Skeletal muscle satellite cell (primary cell): ENCODE measurements at regions not wholly inside any gene's neighbourhood (a gene's known extent, or its start where the extent isn't known, plus 50 kb on each side); places are given as distances from the start of the nearest gene placed in this dataset.
"Not testable (repeated sequence)": the region's sequence is repeated elsewhere in the genome, so short reads cannot be mapped to it uniquely, and the experiment has no call there.

Experiments used
- H3K27me3 ChIP-seq: 2 replicates; pipeline ENCODE4 v1.7.0; 2013; ENCODE audit warnings: low read length; ENCODE audit not compliant: control insufficient read depth, insufficient read depth
- H3K36me3 ChIP-seq: 2 replicates; pipeline ENCODE4 v1.7.0; 2013; ENCODE audit warnings: mild to moderate bottlenecking, control low read depth, low read length; ENCODE audit not compliant: insufficient read depth
- H3K4me1 ChIP-seq: 2 replicates; pipeline ENCODE4 v1.7.0; 2013; ENCODE audit warnings: low read length; ENCODE audit not compliant: control insufficient read depth, insufficient read depth
- H3K4me2 ChIP-seq: 2 replicates; pipeline ENCODE4 v1.7.0; 2013; ENCODE audit warnings: mild to moderate bottlenecking, low read length
- H3K4me3 ChIP-seq: 2 replicates; pipeline ENCODE4 v1.7.0; 2013; ENCODE audit warnings: low read length
- H3K9ac ChIP-seq: 2 replicates; pipeline ENCODE4 v1.7.0; 2013; ENCODE audit warnings: mild to moderate bottlenecking, low read depth, low read length, moderate library complexity
- H3K9me3 ChIP-seq: replicated peaks from 2 replicates; pipeline ENCODE4 v1.7.0; 2013; ENCODE audit warnings: mild to moderate bottlenecking, control low read depth, low read length

DNA sequence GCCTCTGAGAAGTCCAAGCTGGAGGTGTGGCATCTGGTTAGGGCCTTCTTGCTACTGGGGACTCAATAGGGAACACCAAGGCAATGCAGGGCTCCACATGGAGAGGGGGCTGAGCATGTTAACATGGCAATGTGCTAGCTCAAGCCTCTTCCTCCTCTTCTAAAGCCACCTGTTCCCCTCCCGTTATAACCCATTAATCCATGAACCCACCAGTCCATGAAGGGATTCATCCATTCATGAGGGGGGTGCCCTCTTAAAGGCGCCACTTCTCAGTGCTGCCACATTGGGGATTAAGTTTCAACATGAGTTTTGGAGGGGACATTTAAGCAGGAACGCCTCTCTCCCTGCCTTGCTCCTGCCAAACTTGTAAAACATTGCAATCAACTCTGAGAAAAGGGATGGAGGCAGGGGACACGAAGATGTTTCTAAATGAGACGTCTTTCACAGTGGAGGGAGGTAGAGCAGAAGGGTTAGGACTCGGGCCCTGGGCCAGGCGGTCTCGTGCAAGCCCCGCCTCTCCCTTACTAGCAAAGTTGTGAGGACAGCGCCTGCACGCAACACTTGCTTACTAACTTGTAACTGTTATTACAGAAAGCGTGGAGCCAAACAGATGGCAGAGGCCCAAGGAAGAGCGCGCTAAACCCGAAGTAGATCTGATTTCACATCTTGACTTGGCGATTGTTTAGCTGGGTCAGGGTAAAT is 118.2 kb upstream of the ZNF516 start:
- H3K36me3 ChIP-seq = no peaks in the 10 kb centered on the region
- H3K27me3 ChIP-seq = peaks cover 20% of the 10 kb centered on the region
- no peak overlapping the region for H3K4me2 ChIP-seq
- H3K4me3 ChIP-seq = no peak overlapping the region
- no peak overlapping the region for H3K9ac ChIP-seq
- peaks cover 3% of the 10 kb centered on the region for H3K4me1 ChIP-seq
- no peaks in the 10 kb centered on the region for H3K9me3 ChIP-seq

- H3K9me3 ChIP-seq, H3K4me2 ChIP-seq, H3K9ac ChIP-seq, H3K4me1 ChIP-seq, H3K36me3 ChIP-seq, H3K4me3 ChIP-seq: not testable (repeated sequence)
- H3K27me3 ChIP-seq = peaks cover 20% of the 10 kb centered on the region
Observed at GRCh38 chr18:76611750-76612045, 116.7 kb upstream of the ZNF516 start.

DNA sequence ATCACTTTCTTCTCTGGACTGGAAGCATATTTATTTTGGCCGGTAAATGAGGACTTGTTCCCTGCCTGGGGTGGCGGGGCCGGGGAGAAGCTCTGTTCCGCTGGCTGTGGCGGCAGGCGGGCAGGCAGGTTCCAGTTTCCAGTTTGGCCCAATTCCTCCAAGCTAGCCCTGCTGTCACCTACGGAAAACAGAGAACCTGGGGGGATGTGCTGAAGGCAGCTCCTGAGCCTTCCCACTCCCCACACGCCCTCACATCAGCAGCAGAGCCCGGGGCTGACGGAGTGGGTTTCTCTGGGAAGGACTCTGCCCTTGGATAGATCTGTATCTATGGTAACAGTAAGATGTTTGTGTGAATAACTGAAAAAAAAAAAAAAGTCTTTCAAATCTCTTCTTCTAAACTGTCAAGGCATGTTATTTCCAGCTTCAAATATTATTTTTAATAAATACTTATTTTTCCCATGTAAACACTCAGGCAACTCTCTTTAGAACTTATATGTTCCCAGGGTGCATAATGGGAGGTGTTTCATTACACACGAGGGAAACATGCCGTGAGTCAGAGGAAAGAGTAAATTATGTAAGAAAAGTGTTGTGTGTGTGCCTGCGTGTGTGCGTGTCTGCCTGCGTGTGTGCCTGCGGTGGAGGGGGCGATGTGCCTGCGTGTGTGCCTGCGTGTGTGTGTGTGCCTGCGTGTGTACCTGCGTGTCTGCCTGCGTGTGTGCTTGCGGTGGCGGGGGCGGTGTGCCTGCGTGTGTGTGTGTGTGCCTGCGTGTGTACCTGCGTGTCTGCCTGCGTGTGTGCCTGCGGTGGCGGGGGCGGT is 116.1 kb upstream of the ZNF516 start:
- H3K27me3 ChIP-seq = peaks cover 20% of the 10 kb centered on the region
- no peak overlapping the region for H3K4me3 ChIP-seq
- peaks cover 3% of the 10 kb centered on the region for H3K4me1 ChIP-seq
- H3K4me2 ChIP-seq = peak overlapping the region; percentile 44
- H3K9me3 ChIP-seq = no peaks in the 10 kb centered on the region
- H3K9ac ChIP-seq = no peak overlapping the region
- H3K36me3 ChIP-seq = no peaks in the 10 kb centered on the region

DNA sequence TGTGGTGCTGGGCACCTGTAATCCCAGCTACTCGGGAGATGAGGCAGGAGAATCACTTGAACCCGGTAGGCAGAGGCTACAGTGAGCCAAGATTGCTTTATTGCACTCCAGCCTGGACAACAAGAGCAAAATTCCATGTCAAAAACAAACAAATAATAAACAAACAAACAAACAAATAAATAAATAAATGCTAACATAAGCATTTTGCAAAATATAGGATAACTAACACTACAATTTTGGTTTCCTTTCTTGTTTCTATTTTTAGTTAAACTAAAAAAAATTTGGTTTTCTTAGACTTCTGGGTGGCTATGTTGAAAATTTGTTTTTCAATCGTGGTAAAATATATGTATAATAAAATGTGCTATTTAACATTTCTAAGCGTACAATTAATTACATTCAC is 115.0 kb upstream of the ZNF516 start:
- no peak overlapping the region for H3K4me2 ChIP-seq
- H3K4me1 ChIP-seq = peaks cover 5% of the 10 kb centered on the region
- no peak overlapping the region for H3K9ac ChIP-seq
- no peak overlapping the region for H3K4me3 ChIP-seq
- no peaks in the 10 kb centered on the region for H3K9me3 ChIP-seq
- peaks cover 13% of the 10 kb centered on the region for H3K27me3 ChIP-seq
- no peaks in the 10 kb centered on the region for H3K36me3 ChIP-seq

DNA sequence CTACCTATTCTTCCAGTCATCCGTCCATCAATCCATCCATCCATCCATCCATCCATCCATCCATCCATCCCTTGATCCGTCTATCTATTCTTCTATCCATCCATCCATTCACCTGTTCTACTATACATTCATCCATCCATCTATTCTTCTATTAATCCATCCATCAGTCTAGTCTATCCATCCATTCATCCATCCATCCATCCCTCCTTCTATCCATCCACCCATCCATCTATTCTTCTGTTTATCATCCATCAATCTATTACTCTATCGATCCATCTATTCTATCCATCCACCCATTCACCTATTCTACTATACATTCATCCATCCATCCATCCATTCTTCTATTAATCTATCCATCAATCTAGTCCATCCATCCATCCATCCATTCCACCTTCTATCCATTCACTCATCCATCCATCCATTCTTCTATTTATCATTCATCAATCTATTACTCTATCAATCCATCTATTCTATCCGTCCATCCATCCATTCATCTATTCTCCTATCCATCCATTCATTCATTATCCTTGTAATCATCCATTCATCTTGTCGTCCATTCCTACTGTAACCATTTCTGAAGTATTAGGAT is 110.4 kb upstream of the ZNF516 start:
- Histone ChIP-seq H3K9me3 (no peaks in the 10 kb centered on the region), H3K4me1 (peaks cover 12% of the 10 kb centered on the region), H3K9ac (no peak overlapping the region), H3K27me3 (peaks cover 3% of the 10 kb centered on the region), H3K36me3 (no peaks in the 10 kb centered on the region), H3K4me2 (no peak overlapping the region), H3K4me3 (no peak overlapping the region)

DNA sequence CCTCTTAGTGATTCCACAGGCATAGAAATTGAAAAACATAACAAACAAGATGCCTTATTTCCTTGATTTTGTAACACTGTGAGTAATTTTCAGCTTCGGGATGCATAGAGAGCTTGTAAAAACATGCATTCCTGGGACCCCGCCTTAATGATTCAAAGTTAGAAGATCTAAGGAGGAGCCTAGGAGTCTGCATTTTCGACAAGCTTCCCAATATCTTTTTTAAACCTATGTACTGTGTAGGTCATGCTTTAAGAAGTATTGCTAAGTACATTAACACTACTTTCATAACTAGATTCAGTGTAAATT is 109.8 kb upstream of the ZNF516 start:
- Histone ChIP-seq H3K4me1 (peaks cover 12% of the 10 kb centered on the region), H3K4me3 (no peak overlapping the region), H3K36me3 (no peaks in the 10 kb centered on the region), H3K9me3 (no peaks in the 10 kb centered on the region), H3K4me2 (peak overlapping the region; percentile 39), H3K9ac (no peak overlapping the region), H3K27me3 (no peaks in the 10 kb centered on the region)

- no peaks in the 10 kb centered on the region for H3K9me3 ChIP-seq
- H3K27me3 ChIP-seq = no peaks in the 10 kb centered on the region
- peak overlapping the region; percentile 39 for H3K4me2 ChIP-seq
- peaks cover 12% of the 10 kb centered on the region for H3K4me1 ChIP-seq
- H3K36me3 ChIP-seq = no peaks in the 10 kb centered on the region
- H3K4me3 ChIP-seq = no peak overlapping the region
- H3K9ac ChIP-seq = no peak overlapping the region
Observed at GRCh38 chr18:76604108-76604934, 109.3 kb upstream of the ZNF516 start.

GRCh38 chr18:76602191-76602590 is 107.1 kb upstream of the ZNF516 start:
- H3K9ac ChIP-seq = no peak overlapping the region
- no peaks in the 10 kb centered on the region for H3K27me3 ChIP-seq
- no peaks in the 10 kb centered on the region for H3K36me3 ChIP-seq
- H3K4me1 ChIP-seq = peaks cover 12% of the 10 kb centered on the region
- no peaks in the 10 kb centered on the region for H3K9me3 ChIP-seq
- no peak overlapping the region for H3K4me3 ChIP-seq
- H3K4me2 ChIP-seq = no peak overlapping the region

- not testable (repeated sequence) for H3K4me3 ChIP-seq, H3K27me3 ChIP-seq, H3K36me3 ChIP-seq, H3K9me3 ChIP-seq, H3K9ac ChIP-seq, H3K4me2 ChIP-seq
- peaks cover 10% of the 10 kb centered on the region for H3K4me1 ChIP-seq
Observed at GRCh38 chr18:76600076-76600475, 105.0 kb upstream of the ZNF516 start.

GRCh38 chr18:76594966-76595365 is 99.9 kb upstream of the ZNF516 start:
- Histone ChIP-seq H3K36me3 (no peaks in the 10 kb centered on the region), H3K4me3 (no peak overlapping the region), H3K4me1 (no peaks in the 10 kb centered on the region), H3K9ac (no peak overlapping the region), H3K4me2 (no peak overlapping the region), H3K9me3 (no peaks in the 10 kb centered on the region), H3K27me3 (peaks cover 25% of the 10 kb centered on the region)

- no peak overlapping the region for H3K4me3 ChIP-seq
- H3K27me3 ChIP-seq = peaks cover 30% of the 10 kb centered on the region
Observed at GRCh38 chr18:76593843-76594242, 98.8 kb upstream of the ZNF516 start.

More at GRCh38 chr18:76593843-76594242, 98.8 kb upstream of the ZNF516 start:
- Histone ChIP-seq H3K36me3 (no peaks in the 10 kb centered on the region), H3K9me3 (no peaks in the 10 kb centered on the region), H3K4me2 (no peak overlapping the region), H3K9ac (no peak overlapping the region), H3K4me1 (no peaks in the 10 kb centered on the region)
